ENCODE measurements at regions not wholly inside any gene's neighbourhood (a gene's known extent, or its start where the extent isn't known, plus 50 kb on each side); places are given as distances from the start of the nearest gene placed in this dataset.

GRCh38 chr4:52288212-52288855 is 237.2 kb downstream of the SPATA18 start:
- no peak overlapping the region for H3K4me3 ChIP-seq
- no peak for ATAC-seq
- no peak for DNase-seq
- TF ChIP-seq CTCF (IDR thresholded peaks at IDR 0.05) = no peak
- no peaks in the 10 kb centered on the region for H3K27me3 ChIP-seq (ENCODE audit: low read depth)
- no peak overlapping the region for H3K27ac ChIP-seq
- intact Hi-C loops (cut with DNase I) = no loop called here
- no peaks in the 10 kb centered on the region for H3K4me1 ChIP-seq
- no peaks in the 10 kb centered on the region for H3K36me3 ChIP-seq
- H3K9me3 ChIP-seq = no peaks in the 10 kb centered on the region

DNA sequence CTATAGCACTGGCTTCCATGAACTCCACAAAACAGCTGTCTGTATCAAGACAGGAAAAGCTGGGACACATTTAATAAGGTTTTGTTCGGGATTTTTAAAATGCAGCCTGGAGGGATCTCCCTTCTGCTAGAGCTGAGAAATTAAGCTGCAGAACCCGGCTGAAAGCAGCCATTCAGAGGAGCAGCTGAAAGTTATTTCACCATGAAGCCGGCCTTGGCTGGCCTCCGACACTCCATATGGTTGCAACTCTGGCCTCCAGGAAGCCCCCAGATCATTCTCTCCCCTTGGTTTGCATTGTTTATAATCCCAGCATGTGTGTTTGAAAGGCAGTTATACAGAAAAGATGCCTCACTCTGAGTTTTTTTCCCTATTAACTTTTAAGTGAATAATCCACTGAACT is 239.4 kb downstream of the SPATA18 start:
- Histone ChIP-seq H3K36me3 (no peaks in the 10 kb centered on the region), H3K27me3 (ENCODE audit: low read depth) (no peaks in the 10 kb centered on the region), H3K9me3 (no peaks in the 10 kb centered on the region), H3K4me1 (no peaks in the 10 kb centered on the region), H3K27ac (no peak overlapping the region), H3K4me3 (no peak overlapping the region)
- intact Hi-C loops (cut with DNase I) = no loop called here
- no peak for TF ChIP-seq CTCF (IDR thresholded peaks at IDR 0.05)
- no peak for ATAC-seq
- no peak for DNase-seq

- no peak for TF ChIP-seq CTCF (IDR thresholded peaks at IDR 0.05)
- Histone ChIP-seq H3K27ac (no peak overlapping the region), H3K27me3 (ENCODE audit: low read depth) (no peaks in the 10 kb centered on the region), H3K36me3 (no peaks in the 10 kb centered on the region), H3K4me1 (no peaks in the 10 kb centered on the region), H3K4me3 (no peak overlapping the region), H3K9me3 (no peaks in the 10 kb centered on the region)
- ATAC-seq (no peak), DNase-seq (no peak)
- intact Hi-C loops (cut with DNase I) = no loop called here
These were observed 241.1 kb downstream of the SPATA18 start for GRCh38 chr4:52292245-52292644.

DNA sequence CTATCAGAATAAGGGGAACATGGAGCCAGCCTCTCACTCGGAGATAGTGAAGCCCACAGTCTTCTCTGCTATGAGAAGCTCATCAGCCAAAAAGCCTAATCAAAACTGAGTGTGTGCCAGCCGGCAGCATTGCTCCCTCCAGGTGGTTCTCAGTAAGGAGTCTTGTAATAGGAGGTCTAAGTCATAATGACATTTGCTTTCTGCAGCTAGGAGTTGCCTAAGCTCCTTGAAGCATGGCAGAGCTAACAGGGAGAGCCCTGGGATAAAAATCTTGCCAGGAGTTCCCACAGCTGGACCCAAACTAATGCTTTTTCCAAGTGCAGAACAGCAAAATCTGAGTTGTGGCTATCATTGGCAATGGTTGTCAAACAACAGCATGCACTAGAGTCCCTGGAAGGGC is 245.2 kb downstream of the SPATA18 start:
- intact Hi-C loops (cut with DNase I) = no loop called here
- DNase-seq (no peak), ATAC-seq (no peak)
- no peak overlapping the region for H3K4me3 ChIP-seq
- no peaks in the 10 kb centered on the region for H3K36me3 ChIP-seq
- H3K27me3 ChIP-seq (ENCODE audit: low read depth) = no peaks in the 10 kb centered on the region
- H3K9me3 ChIP-seq = no peaks in the 10 kb centered on the region
- TF ChIP-seq CTCF (IDR thresholded peaks at IDR 0.05) = no peak
- no peak overlapping the region for H3K27ac ChIP-seq
- no peaks in the 10 kb centered on the region for H3K4me1 ChIP-seq

DNA sequence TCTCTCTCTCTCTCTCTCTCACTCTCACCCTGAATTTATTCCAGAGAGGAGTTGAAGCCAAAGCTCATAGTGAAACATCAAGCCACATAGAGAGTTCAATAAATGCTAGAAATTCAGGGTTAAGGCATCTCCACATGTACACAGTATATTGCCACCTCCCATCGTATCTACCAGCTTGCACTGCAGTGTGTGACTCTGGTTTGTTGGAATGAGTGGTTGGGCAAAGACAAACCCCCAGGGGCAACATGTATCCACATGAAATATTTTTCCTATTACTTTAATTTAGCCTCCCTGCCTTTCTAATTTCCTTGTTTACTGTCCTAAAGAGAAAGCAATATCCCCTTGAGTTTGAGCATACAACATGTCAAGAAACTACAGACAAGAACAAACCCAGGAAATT is 247.3 kb downstream of the SPATA18 start:
- no peaks in the 10 kb centered on the region for H3K9me3 ChIP-seq
- no peak overlapping the region for H3K4me3 ChIP-seq
- no peak for TF ChIP-seq CTCF (IDR thresholded peaks at IDR 0.05)
- no peak overlapping the region for H3K27ac ChIP-seq
- no peaks in the 10 kb centered on the region for H3K27me3 ChIP-seq (ENCODE audit: low read depth)
- ATAC-seq (no peak), DNase-seq (no peak)
- no peaks in the 10 kb centered on the region for H3K36me3 ChIP-seq
- H3K4me1 ChIP-seq = no peaks in the 10 kb centered on the region
- intact Hi-C loops (cut with DNase I) = no loop called here

- no peak overlapping the region for H3K27ac ChIP-seq
- H3K4me1 ChIP-seq = no peaks in the 10 kb centered on the region
- ATAC-seq (no peak), DNase-seq (no peak)
- H3K4me3 ChIP-seq = no peak overlapping the region
- no peaks in the 10 kb centered on the region for H3K9me3 ChIP-seq
- no peak for TF ChIP-seq CTCF (IDR thresholded peaks at IDR 0.05)
- H3K27me3 ChIP-seq (ENCODE audit: low read depth) = no peaks in the 10 kb centered on the region
- intact Hi-C loops (cut with DNase I) = no loop called here
- H3K36me3 ChIP-seq = no peaks in the 10 kb centered on the region
These were observed 248.0 kb downstream of the SPATA18 start for GRCh38 chr4:52299120-52299519.

Data from lower lobe of right lung (tissue), 2 donors.